Gastroesophageal sphincter (tissue), 4 donors: ENCODE measurements at regions not wholly inside any gene's neighbourhood (a gene's known extent, or its start where the extent isn't known, plus 50 kb on each side); places are given as distances from the start of the nearest gene placed in this dataset.

Experiments used
- ATAC-seq: fragments of 150-250 bp; one replicate; pipeline ENCODE4 v1.9.1; 2016; ENCODE audit warnings: mild to moderate bottlenecking, moderate library complexity
- H3K27ac ChIP-seq, 4 donors: fragments of 200-600 bp; sonication (generic) in 3 of 4; 1 replicate in 3 of 4; 2 replicates in 1 of 4; pipeline ENCODE4 v1.5.1; 2016 to 2019
- H3K27me3 ChIP-seq: fragments of 200-600 bp; sonication (generic); one replicate; pipeline ENCODE4 v1.5.1; 2019
- H3K36me3 ChIP-seq, 2 donors: fragments of 200-600 bp; sonication (generic); one replicate each; pipeline ENCODE4 v1.5.1; 2019; ENCODE audit warnings: control low read depth in 1 of 2
- H3K4me1 ChIP-seq, 3 donors: fragments of 200-600 bp; sonication (generic); 1 replicate in 2 of 3; 2 replicates in 1 of 3; pipeline ENCODE4 v1.5.1; 2016 to 2019; ENCODE audit warnings: control low read depth in 2 of 3
- H3K4me3 ChIP-seq, 2 donors: fragments of 200-600 bp; sonication (generic); one replicate each; pipeline ENCODE4 v1.5.1; 2019; ENCODE audit warnings: mild to moderate bottlenecking in 1 of 2, moderate library complexity in 1 of 2
- H3K9me3 ChIP-seq, 3 donors: fragments of 200-600 bp; sonication (generic); one replicate each; pipeline ENCODE4 v1.5.1; 2017 to 2019; ENCODE audit warnings: control low read depth in 2 of 3
- EP300 ChIP-seq: sonication (generic); formaldehyde crosslinking; IDR thresholded peaks from one replicate; pipeline ENCODE4 v1.6.1; 2017; ENCODE audit warnings: antibody characterized with exemption, mild to moderate bottlenecking
- POLR2A ChIP-seq, 2 donors: fragments of 450-650 bp; IDR thresholded peaks; one replicate each; pipeline ENCODE4 v1.6.1; 2017; ENCODE audit warnings: antibody characterized with exemption in 2 of 2, mild to moderate bottlenecking in 2 of 2, moderate library complexity in 1 of 2
- POLR2AphosphoS5 ChIP-seq: sonication (generic); formaldehyde crosslinking; IDR thresholded peaks from one replicate; pipeline ENCODE4 v1.6.1; 2017; ENCODE audit warnings: antibody characterized with exemption
- WGBS, 2 donors: methylation state at CpG; one replicate each; pipeline ENCODE4 v1.1.5; 2018; ENCODE audit warnings: low coverage in 1 of 2; 5-methylcytosine and 5-hydroxymethylcytosine counted together
- TF ChIP-seq, protein P1 (sequence below), 4 experiments: fragments of 200-600 bp in 2 of 4; fragments of 450-650 bp in 2 of 4; sonication (generic) in 1 of 4; IDR thresholded peaks; one replicate each; pipeline ENCODE4 v1.5.1; 2017 to 2019; ENCODE audit warnings: antibody characterized with exemption in 4 of 4, mild to moderate bottlenecking in 2 of 4, moderate library complexity in 2 of 4

DNA sequence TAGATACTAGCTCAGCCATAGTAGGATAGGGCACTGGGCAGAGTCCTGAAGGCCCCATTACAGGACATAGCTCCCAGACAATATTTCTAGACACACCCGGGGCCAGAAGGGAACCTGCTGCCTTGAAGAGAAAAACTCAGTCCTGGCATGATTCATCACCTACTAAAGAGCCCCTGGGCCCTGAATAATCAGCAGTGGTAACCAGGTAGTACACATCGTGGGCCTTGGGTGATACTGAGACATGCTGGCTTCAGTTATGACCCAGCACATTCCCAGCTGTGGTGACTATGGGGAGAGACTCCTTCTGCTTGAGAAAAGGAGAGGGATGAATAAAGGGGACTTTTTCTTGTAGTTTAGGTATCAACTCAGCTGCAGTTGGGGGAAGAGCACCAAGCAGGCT, 104.3 kb upstream of the STK26 start:
- no peak for TF ChIP-seq EP300
- no peak for TF ChIP-seq POLR2A (IDR thresholded peaks at IDR 0.05)
- TF ChIP-seq, protein P1, sequence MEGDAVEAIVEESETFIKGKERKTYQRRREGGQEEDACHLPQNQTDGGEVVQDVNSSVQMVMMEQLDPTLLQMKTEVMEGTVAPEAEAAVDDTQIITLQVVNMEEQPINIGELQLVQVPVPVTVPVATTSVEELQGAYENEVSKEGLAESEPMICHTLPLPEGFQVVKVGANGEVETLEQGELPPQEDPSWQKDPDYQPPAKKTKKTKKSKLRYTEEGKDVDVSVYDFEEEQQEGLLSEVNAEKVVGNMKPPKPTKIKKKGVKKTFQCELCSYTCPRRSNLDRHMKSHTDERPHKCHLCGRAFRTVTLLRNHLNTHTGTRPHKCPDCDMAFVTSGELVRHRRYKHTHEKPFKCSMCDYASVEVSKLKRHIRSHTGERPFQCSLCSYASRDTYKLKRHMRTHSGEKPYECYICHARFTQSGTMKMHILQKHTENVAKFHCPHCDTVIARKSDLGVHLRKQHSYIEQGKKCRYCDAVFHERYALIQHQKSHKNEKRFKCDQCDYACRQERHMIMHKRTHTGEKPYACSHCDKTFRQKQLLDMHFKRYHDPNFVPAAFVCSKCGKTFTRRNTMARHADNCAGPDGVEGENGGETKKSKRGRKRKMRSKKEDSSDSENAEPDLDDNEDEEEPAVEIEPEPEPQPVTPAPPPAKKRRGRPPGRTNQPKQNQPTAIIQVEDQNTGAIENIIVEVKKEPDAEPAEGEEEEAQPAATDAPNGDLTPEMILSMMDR (IDR thresholded peaks at IDR 0.05): no peak
- TF ChIP-seq POLR2AphosphoS5: no peak
- H3K27ac ChIP-seq: no peak overlapping the region
- no CpG with 5 or more reads among the region's 2 CpGs for WGBS, 2 donors

GRCh38 chrX:131923614-131924250, 99.4 kb upstream of the STK26 start:
- no peak for ATAC-seq
- no peaks in the 10 kb centered on the region for H3K9me3 ChIP-seq
- H3K27me3 ChIP-seq: no peaks in the 10 kb centered on the region
- TF ChIP-seq POLR2AphosphoS5 (no peak), POLR2A (IDR thresholded peaks at IDR 0.05) (no peak), EP300 (no peak)
- TF ChIP-seq, protein P1 (IDR thresholded peaks at IDR 0.05): no peak
- H3K27ac ChIP-seq: no peak overlapping the region
- H3K4me3 ChIP-seq: no peak overlapping the region
- no peaks in the 10 kb centered on the region for H3K4me1 ChIP-seq
- no peaks in the 10 kb centered on the region for H3K36me3 ChIP-seq
- no CpG with 5 or more reads among the region's 5 CpGs for WGBS, 2 donors

More for the DNA sequence above, 104.3 kb upstream of the STK26 start:
- H3K4me3 ChIP-seq: no peak overlapping the region
- no peaks in the 10 kb centered on the region for H3K4me1 ChIP-seq
- no peaks in the 10 kb centered on the region for H3K36me3 ChIP-seq
- ATAC-seq: no peak
- H3K27me3 ChIP-seq: no peaks in the 10 kb centered on the region
- H3K9me3 ChIP-seq: no peaks in the 10 kb centered on the region

DNA sequence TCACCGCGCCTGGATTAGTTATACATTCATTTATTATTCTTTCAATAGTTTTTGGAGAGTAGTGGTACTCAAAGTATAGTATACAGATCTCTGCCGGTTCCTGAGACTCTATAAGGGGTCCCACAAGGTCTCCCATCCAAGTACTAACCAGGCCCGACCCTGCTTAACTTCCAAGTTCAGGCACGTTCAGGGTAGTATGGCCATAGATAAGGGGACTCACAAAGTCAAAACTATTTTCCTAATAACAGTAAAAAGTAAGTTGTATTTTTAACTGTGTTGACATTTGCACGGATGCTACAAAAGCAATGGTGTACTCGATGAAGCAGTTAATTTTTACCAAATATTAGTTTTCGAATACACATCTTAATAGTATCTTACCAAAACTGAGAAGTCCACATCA, 84.4 kb upstream of the STK26 start:
- H3K27me3 ChIP-seq: no peaks in the 10 kb centered on the region
- WGBS, 2 donors: 69 to 82% methylated on average over 5 to 7 of the region's 8 CpGs
- TF ChIP-seq POLR2A (IDR thresholded peaks at IDR 0.05) (no peak), EP300 (no peak), POLR2AphosphoS5 (no peak)
- TF ChIP-seq, protein P1 (IDR thresholded peaks at IDR 0.05): no peak
- no peak overlapping the region for H3K4me3 ChIP-seq
- H3K36me3 ChIP-seq: no peaks in the 10 kb centered on the region
- ATAC-seq: no peak
- H3K27ac ChIP-seq: no peak overlapping the region
- no peaks in the 10 kb centered on the region for H3K4me1 ChIP-seq
- H3K9me3 ChIP-seq: no peaks in the 10 kb centered on the region

DNA sequence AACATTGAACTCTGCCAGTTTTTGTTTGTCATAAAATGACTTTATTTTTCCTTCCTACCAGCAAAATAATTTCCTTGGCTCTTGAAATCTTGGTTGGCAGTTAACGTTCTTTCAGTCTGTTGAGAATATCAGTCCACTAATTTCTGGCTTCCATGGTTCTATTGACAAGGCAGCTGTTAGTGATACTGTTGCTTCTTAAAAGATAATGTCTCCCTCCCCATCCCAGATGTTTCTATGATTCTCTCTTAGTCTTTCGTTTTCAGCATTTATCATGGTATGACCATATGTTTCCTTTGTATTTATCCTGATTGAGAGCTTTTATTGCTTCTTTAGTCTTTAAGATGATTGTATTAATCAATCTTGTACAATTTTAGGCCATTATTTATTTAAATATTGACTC, 81.1 kb upstream of the STK26 start:
- TF ChIP-seq, protein P1 (IDR thresholded peaks at IDR 0.05): no peak
- TF ChIP-seq EP300 (no peak), POLR2AphosphoS5 (no peak), POLR2A (IDR thresholded peaks at IDR 0.05) (no peak)
- H3K27me3 ChIP-seq: no peaks in the 10 kb centered on the region
- no peak overlapping the region for H3K4me3 ChIP-seq
- no peaks in the 10 kb centered on the region for H3K9me3 ChIP-seq
- H3K27ac ChIP-seq: no peak overlapping the region
- WGBS, 2 donors: 18 to 62% methylated on average over 2 of the region's 2 CpGs
- H3K4me1 ChIP-seq: no peaks in the 10 kb centered on the region
- H3K36me3 ChIP-seq: no peaks in the 10 kb centered on the region
- no peak for ATAC-seq
